PFSK-1 (cell line): ENCODE measurements at regions not wholly inside any gene's neighbourhood (a gene's known extent, or its start where the extent isn't known, plus 50 kb on each side); places are given as distances from the start of the nearest gene placed in this dataset.

Source experiments
- FOXP2 ChIP-seq: optimal IDR thresholded peaks from 2 replicates; pipeline ENCODE3; 2011; ENCODE audit warnings: borderline replicate concordance, control low read depth, inconsistent platforms; ENCODE audit not compliant: insufficient read depth; ENCODE audit errors: extremely low read length, extremely low read depth
- POLR2AphosphoS5 ChIP-seq: IDR thresholded peaks from 2 replicates; pipeline ENCODE4 v1.6.1; 2012; ENCODE audit warnings: low read depth, mild to moderate bottlenecking, control low read depth, low read length, moderate library complexity
- SIN3A ChIP-seq: IDR thresholded peaks from 2 replicates; pipeline ENCODE4 v1.6.1; 2012; ENCODE audit warnings: mild to moderate bottlenecking, low read length, moderate library complexity, borderline replicate concordance; ENCODE audit not compliant: insufficient read depth
- TAF1 ChIP-seq: IDR thresholded peaks from 2 replicates; pipeline ENCODE4 v1.6.1; 2012; ENCODE audit warnings: low read length, control low read depth, borderline replicate concordance; ENCODE audit not compliant: insufficient read depth
- TF ChIP-seq, protein P1 (sequence below), 2 experiments: IDR thresholded peaks; 2 replicates each; pipeline versions ENCODE4 v1.6.1 to v1.8.0; 2011 to 2012; ENCODE audit warnings: low read depth in 2 of 2, low read length in 2 of 2, control low read depth in 1 of 2, inconsistent platforms in 1 of 2, mild to moderate bottlenecking in 1 of 2, moderate library complexity in 1 of 2; ENCODE audit not compliant: insufficient read depth in 1 of 2

GRCh38 chr11:29005401-29005980 lies 897.3 kb downstream of the METTL15 start:
- TF ChIP-seq TAF1 (no peak), POLR2AphosphoS5 (no peak), SIN3A (no peak), FOXP2 (no peak)
- TF ChIP-seq, protein P1, sequence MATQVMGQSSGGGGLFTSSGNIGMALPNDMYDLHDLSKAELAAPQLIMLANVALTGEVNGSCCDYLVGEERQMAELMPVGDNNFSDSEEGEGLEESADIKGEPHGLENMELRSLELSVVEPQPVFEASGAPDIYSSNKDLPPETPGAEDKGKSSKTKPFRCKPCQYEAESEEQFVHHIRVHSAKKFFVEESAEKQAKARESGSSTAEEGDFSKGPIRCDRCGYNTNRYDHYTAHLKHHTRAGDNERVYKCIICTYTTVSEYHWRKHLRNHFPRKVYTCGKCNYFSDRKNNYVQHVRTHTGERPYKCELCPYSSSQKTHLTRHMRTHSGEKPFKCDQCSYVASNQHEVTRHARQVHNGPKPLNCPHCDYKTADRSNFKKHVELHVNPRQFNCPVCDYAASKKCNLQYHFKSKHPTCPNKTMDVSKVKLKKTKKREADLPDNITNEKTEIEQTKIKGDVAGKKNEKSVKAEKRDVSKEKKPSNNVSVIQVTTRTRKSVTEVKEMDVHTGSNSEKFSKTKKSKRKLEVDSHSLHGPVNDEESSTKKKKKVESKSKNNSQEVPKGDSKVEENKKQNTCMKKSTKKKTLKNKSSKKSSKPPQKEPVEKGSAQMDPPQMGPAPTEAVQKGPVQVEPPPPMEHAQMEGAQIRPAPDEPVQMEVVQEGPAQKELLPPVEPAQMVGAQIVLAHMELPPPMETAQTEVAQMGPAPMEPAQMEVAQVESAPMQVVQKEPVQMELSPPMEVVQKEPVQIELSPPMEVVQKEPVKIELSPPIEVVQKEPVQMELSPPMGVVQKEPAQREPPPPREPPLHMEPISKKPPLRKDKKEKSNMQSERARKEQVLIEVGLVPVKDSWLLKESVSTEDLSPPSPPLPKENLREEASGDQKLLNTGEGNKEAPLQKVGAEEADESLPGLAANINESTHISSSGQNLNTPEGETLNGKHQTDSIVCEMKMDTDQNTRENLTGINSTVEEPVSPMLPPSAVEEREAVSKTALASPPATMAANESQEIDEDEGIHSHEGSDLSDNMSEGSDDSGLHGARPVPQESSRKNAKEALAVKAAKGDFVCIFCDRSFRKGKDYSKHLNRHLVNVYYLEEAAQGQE (IDR thresholded peaks at IDR 0.05; ENCODE audit: insufficient read depth in 1 of 2, low read depth in 2 of 2, low read length in 2 of 2), result no peak

- TF ChIP-seq, protein P1 (IDR thresholded peaks at IDR 0.05; ENCODE audit: insufficient read depth in 1 of 2, low read depth in 2 of 2, low read length in 2 of 2), result peak in 1 of 2 experiments; percentile 75; a peak in 2 of 4 replicates
- TF ChIP-seq POLR2AphosphoS5 (no peak), TAF1 (no peak)
Observed at GRCh38 chr11:29002816-29003215, 894.6 kb downstream of the METTL15 start.

- TF ChIP-seq SIN3A, result no peak
- TF ChIP-seq, protein P1 (IDR thresholded peaks at IDR 0.05; ENCODE audit: insufficient read depth in 1 of 2, low read depth in 2 of 2, low read length in 2 of 2), result no peak
- no peak for TF ChIP-seq FOXP2
- TF ChIP-seq TAF1, result no peak
- TF ChIP-seq POLR2AphosphoS5, result no peak
Observed at GRCh38 chr11:28999620-29000019, 891.4 kb downstream of the METTL15 start.

DNA sequence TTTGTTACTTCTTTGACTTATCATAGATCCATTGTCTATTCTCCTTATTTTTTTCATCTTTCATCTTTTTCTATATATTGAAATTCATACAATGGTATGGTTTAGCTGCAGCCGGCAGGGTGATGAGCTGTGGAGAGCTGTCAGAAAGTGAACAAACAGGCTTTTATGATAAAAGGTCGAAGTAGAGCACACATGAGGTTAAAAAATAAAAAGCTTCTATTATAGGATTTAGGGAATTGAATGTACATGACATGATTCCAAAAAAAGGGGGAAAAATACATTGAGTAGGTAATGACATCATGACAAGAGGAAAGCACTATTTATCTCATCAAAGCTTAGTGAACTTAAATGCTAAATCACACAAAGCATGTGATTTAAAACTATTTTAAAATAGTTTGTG lies 884.8 kb downstream of the METTL15 start:
- TF ChIP-seq FOXP2, result no peak
- TF ChIP-seq SIN3A, result no peak
- TF ChIP-seq, protein P1 (IDR thresholded peaks at IDR 0.05; ENCODE audit: insufficient read depth in 1 of 2, low read depth in 2 of 2, low read length in 2 of 2), result no peak
- no peak for TF ChIP-seq POLR2AphosphoS5
- no peak for TF ChIP-seq TAF1

- no peak for TF ChIP-seq FOXP2
- TF ChIP-seq, protein P1 (IDR thresholded peaks at IDR 0.05; ENCODE audit: insufficient read depth in 1 of 2, low read depth in 2 of 2, low read length in 2 of 2), result no peak
- no peak for TF ChIP-seq SIN3A
- no peak for TF ChIP-seq POLR2AphosphoS5
- TF ChIP-seq TAF1, result no peak
Observed at GRCh38 chr11:28984231-28984630, 876.0 kb downstream of the METTL15 start.
